ENCODE measurements at regions not wholly inside any gene's neighbourhood (a gene's known extent, or its start where the extent isn't known, plus 50 kb on each side); places are given as distances from the start of the nearest gene placed in this dataset.

DNA sequence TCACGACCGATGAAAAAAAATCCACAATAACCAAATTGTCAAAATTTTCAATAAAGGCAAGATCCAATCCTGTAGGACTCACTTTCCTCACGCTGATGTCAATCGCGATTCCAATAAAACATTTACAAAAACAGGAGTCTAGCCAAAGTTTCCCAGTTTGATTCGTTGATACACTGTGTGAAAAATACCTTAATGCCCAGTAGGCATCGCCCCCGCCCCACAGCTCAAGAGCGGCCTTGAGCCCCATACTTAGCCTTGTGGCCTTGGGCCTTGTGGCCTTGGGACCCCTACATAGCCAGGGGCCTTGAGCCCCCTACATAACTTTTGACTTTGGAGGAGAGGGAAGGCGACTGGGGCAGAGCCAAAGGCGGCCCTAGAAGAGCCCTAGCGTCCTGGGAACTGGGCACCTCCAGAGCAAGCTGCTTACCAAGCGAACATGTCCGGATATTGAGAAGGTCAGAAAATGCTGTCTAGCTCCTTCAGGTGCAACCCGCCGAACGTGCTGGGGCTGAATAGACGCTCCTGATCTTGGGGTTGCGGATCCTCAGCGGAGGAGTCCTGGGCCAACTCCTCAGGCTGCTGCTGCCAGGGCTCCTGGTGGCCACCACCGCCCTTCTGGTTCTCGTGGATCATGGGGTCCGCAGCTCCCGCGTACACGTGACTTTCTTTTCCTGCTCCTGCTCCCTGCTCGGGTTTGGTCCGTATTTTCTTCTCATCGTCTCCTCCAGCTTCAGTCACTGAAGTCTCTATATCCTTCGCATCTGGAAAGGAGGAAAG is 62.9 kb downstream of the RHOXF2B start:
- intact Hi-C loops (cut with DNase I; ENCODE audit: low total_unique reads): no loop called here
- WGBS, 2 donors (ENCODE audit: low coverage in 1 of 2): 62 to 66% methylated on average over 4 to 30 of the region's 30 CpGs
- no peak overlapping the region for H3K27ac ChIP-seq

DNA sequence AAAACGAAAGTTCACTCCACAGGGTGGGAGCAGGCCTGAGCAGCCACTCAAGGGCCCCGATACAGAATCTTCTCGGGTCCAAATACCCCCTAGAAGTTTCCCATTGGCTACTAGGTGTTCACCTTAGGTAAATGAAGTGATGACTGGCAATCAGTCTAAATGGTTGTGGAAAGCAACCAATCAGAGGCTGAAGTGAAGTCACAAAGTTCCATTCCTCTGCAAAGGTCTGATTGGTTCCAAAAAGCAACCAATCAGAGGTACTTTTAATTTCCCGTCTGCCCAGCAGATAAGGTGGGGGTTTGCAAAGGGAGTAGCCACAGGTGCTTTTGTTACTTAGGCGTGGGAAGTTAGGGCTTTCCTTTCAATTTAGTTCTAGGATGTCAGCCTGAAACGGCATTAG is 58.2 kb upstream of the NKAP start:
- peaks cover 62% of the 10 kb centered on the region for H3K27me3 ChIP-seq
- H3K27ac ChIP-seq: no peak overlapping the region
- TF ChIP-seq POLR2A (IDR thresholded peaks at IDR 0.05) (no peak), POLR2AphosphoS5 (IDR thresholded peaks at IDR 0.05) (no peak)
- H3K4me1 ChIP-seq: peaks cover 0 to 6% (median 0%) of the 10 kb centered on the region in 4 donors
- intact Hi-C loops (cut with DNase I; ENCODE audit: low total_unique reads) (no loop called here), in situ Hi-C loops (cut with MboI; ENCODE audit: low pct_ligation_motif_present in 1 of 4, low pct_unique_long_range_greater_than_20kb in 1 of 4, low sequenced_read_pairs in 3 of 4) (no loop called here)
- WGBS, 2 donors (ENCODE audit: low coverage in 1 of 2): 65% methylated on average over 6 of the region's 6 CpGs; no CpG with 5 or more reads in 1 of the 2 donors
- no peaks in the 10 kb centered on the region for H3K9me3 ChIP-seq
- no peak for DNase-seq
- H3K4me3 ChIP-seq: no peak overlapping the region
- H3K36me3 ChIP-seq: no peaks in the 10 kb centered on the region

More for the DNA sequence above, 62.9 kb downstream of the RHOXF2B start:
- H3K27me3 ChIP-seq: peaks cover 42% of the 10 kb centered on the region
- TF ChIP-seq, protein P1, sequence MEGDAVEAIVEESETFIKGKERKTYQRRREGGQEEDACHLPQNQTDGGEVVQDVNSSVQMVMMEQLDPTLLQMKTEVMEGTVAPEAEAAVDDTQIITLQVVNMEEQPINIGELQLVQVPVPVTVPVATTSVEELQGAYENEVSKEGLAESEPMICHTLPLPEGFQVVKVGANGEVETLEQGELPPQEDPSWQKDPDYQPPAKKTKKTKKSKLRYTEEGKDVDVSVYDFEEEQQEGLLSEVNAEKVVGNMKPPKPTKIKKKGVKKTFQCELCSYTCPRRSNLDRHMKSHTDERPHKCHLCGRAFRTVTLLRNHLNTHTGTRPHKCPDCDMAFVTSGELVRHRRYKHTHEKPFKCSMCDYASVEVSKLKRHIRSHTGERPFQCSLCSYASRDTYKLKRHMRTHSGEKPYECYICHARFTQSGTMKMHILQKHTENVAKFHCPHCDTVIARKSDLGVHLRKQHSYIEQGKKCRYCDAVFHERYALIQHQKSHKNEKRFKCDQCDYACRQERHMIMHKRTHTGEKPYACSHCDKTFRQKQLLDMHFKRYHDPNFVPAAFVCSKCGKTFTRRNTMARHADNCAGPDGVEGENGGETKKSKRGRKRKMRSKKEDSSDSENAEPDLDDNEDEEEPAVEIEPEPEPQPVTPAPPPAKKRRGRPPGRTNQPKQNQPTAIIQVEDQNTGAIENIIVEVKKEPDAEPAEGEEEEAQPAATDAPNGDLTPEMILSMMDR (IDR thresholded peaks at IDR 0.05): no peak
- TF ChIP-seq EP300 (IDR thresholded peaks at IDR 0.05; ENCODE audit: low read depth) (no peak), POLR2AphosphoS5 (IDR thresholded peaks at IDR 0.05) (no peak), POLR2A (IDR thresholded peaks at IDR 0.05) (no peak)
- no peaks in the 10 kb centered on the region for H3K36me3 ChIP-seq
- peaks cover 0 to 9% (median 0%) of the 10 kb centered on the region in 4 donors for H3K4me1 ChIP-seq
- H3K4me3 ChIP-seq: peak overlapping the region in 1 of 4 donors; percentile 38
- in situ Hi-C loops (cut with MboI; ENCODE audit: low pct_ligation_motif_present in 1 of 4, low pct_unique_long_range_greater_than_20kb in 1 of 4, low sequenced_read_pairs in 3 of 4): no loop called here
- H3K9me3 ChIP-seq: no peaks in the 10 kb centered on the region
- DNase-seq: no peak

DNA sequence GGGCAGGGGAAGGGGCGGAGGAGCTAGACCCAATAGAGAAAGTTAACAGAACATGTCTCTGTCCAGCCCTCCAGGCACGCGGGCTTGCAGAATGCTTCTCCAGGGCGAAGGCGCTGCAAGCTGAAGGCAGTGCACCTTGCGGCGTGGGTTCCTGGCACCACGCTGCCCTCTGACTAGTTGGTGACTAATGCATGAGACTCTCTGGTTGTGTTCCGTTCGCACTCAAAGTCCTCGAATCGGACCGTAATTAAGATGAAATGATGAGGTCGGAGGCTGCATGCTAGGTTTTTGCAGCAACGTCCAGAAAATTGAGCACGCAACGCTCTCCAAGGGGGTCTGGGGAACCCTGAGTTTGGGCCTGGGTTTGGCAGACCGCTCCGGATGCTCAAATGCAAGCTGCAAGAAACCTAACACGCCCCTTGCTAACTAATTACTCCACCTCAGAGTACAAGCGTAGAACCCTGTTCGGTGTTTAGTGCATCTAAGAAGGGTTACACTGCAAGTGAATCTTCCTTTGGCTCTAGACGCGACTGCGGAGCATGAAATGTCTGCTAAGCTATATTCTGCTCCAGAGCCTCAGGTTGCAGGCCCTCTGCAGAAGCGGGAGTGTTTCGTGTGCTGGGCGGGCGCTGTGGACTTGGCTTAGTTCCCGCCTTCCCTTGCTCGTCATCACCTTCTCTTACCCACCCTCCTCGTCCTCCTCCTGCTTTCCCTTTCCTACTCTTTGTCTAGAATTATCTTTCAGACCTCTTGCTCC is 57.1 kb upstream of the NKAP start:
- intact Hi-C loops (cut with DNase I; ENCODE audit: low total_unique reads): no loop called here
- H3K4me1 ChIP-seq: peaks cover 0 to 6% (median 0%) of the 10 kb centered on the region in 4 donors
- 54% methylated on average over 32 of the region's 32 CpGs; no CpG with 5 or more reads in 1 of the 2 donors for WGBS, 2 donors (ENCODE audit: low coverage in 1 of 2)
- H3K27me3 ChIP-seq: peaks cover 73% of the 10 kb centered on the region
- no peaks in the 10 kb centered on the region for H3K36me3 ChIP-seq
- H3K9me3 ChIP-seq: no peaks in the 10 kb centered on the region
- H3K27ac ChIP-seq: no peak overlapping the region
- no peak for TF ChIP-seq POLR2AphosphoS5 (IDR thresholded peaks at IDR 0.05)
- TF ChIP-seq EP300 (IDR thresholded peaks at IDR 0.05; ENCODE audit: low read depth): no peak
- no peak for TF ChIP-seq POLR2A (IDR thresholded peaks at IDR 0.05)
- TF ChIP-seq, protein P1 (IDR thresholded peaks at IDR 0.05): no peak
- DNase-seq: no peak
- H3K4me3 ChIP-seq: no peak overlapping the region
- in situ Hi-C loops (cut with MboI; ENCODE audit: low pct_ligation_motif_present in 1 of 4, low pct_unique_long_range_greater_than_20kb in 1 of 4, low sequenced_read_pairs in 3 of 4): no loop called here

DNA sequence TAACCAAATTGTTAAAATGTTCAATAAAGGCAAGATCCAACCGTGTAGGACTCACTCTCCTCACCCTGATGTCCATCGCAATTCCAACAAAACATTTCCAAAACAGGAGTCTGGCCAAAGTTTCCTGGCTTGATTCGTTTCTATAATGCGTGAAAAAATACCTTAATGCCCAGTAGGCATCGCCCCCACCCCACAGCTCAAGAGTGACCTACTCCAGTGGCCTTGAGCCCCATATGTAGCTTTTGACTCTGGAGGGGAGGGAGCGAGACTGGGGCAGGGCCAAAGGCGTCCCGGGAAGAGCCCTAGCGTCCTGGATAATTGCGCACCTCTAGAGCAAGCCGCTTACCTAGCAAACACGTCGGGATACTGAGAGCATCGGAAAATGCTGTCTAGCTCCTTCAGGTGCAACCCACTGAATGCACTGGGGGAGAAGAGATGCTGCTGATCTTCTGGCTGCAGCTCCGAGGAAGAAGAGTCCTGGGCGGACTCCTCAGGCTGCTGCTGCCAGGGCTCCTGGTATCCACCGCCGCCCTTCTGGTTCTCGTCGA is 55.6 kb upstream of the NKAP start:
- H3K36me3 ChIP-seq: no peaks in the 10 kb centered on the region
- no peak overlapping the region for H3K27ac ChIP-seq
- no peak overlapping the region for H3K4me3 ChIP-seq
- WGBS, 2 donors (ENCODE audit: low coverage in 1 of 2): 10 to 55% methylated on average over 2 to 20 of the region's 20 CpGs
- intact Hi-C loops (cut with DNase I; ENCODE audit: low total_unique reads) (no loop called here), in situ Hi-C loops (cut with MboI; ENCODE audit: low pct_ligation_motif_present in 1 of 4, low pct_unique_long_range_greater_than_20kb in 1 of 4, low sequenced_read_pairs in 3 of 4) (no loop called here)
- DNase-seq: no peak
- TF ChIP-seq EP300 (IDR thresholded peaks at IDR 0.05; ENCODE audit: low read depth): no peak
- no peak for TF ChIP-seq POLR2AphosphoS5 (IDR thresholded peaks at IDR 0.05)
- TF ChIP-seq, protein P1 (IDR thresholded peaks at IDR 0.05): no peak
- TF ChIP-seq POLR2A (IDR thresholded peaks at IDR 0.05): no peak
- H3K27me3 ChIP-seq: peaks cover 88% of the 10 kb centered on the region
- H3K9me3 ChIP-seq: no peaks in the 10 kb centered on the region
- peaks cover 0 to 6% (median 0%) of the 10 kb centered on the region in 4 donors for H3K4me1 ChIP-seq

Data from transverse colon (tissue), 4 donors.